ENCODE measurements at regions not wholly inside any gene's neighbourhood (a gene's known extent, or its start where the extent isn't known, plus 50 kb on each side); places are given as distances from the start of the nearest gene placed in this dataset.

GRCh38 chr12:105769486-105769885 is 369.3 kb downstream of the NUAK1 start:
- TF ChIP-seq GATA2 (IDR thresholded peaks at IDR 0.05; ENCODE audit: low read depth, low read length) (no peak), GATA3 (IDR thresholded peaks at IDR 0.05; ENCODE audit: low read depth, low read length) (no peak)

Data from SH-SY5Y (cell line).